GM12865 (cell line): ENCODE measurements at regions not wholly inside any gene's neighbourhood (a gene's known extent, or its start where the extent isn't known, plus 50 kb on each side); places are given as distances from the start of the nearest gene placed in this dataset.

Source experiments
- DNase-seq: peaks from one replicate; pipeline ENCODE4 v3.0.0; 2010; ENCODE audit warnings: low read depth
- H3K4me3 ChIP-seq: 2 replicates; pipeline ENCODE4 v1.5.1; 2011; ENCODE audit warnings: mild to moderate bottlenecking, low read depth, low read length, control low read depth
- TF ChIP-seq, protein P1 (sequence below): IDR thresholded peaks from 2 replicates; pipeline ENCODE4 v1.5.1; 2011; ENCODE audit warnings: low read length, control low read depth, low read depth, inconsistent platforms; ENCODE audit not compliant: insufficient read depth; ENCODE audit errors: missing control alignments

DNA sequence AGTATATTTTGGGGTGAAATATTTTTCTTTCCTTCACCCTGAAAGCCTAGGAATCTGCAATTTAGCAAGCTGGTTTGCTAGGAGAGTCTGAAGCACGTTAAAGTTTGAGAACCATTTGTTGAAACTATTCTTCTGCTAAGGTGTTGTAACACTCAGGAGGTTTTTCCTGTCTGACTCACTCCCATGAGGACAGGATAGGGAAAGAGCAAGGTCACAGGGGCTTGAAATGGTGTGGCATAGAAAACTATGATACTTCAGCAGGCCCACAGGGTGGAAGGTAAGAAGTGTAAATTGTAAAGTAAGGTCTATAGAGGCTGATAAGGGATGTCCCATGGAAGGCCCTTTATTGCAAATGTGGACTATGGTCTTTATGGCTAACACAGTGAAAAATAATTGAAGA, 177.7 kb upstream of the ZC3H15 start:
- DNase-seq: no peak
- TF ChIP-seq, protein P1, sequence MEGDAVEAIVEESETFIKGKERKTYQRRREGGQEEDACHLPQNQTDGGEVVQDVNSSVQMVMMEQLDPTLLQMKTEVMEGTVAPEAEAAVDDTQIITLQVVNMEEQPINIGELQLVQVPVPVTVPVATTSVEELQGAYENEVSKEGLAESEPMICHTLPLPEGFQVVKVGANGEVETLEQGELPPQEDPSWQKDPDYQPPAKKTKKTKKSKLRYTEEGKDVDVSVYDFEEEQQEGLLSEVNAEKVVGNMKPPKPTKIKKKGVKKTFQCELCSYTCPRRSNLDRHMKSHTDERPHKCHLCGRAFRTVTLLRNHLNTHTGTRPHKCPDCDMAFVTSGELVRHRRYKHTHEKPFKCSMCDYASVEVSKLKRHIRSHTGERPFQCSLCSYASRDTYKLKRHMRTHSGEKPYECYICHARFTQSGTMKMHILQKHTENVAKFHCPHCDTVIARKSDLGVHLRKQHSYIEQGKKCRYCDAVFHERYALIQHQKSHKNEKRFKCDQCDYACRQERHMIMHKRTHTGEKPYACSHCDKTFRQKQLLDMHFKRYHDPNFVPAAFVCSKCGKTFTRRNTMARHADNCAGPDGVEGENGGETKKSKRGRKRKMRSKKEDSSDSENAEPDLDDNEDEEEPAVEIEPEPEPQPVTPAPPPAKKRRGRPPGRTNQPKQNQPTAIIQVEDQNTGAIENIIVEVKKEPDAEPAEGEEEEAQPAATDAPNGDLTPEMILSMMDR: no peak
- H3K4me3 ChIP-seq: no peak overlapping the region

GRCh38 chr2:186309901-186310300, 176.2 kb upstream of the ZC3H15 start:
- no peak for DNase-seq
- no peak overlapping the region for H3K4me3 ChIP-seq
- TF ChIP-seq, protein P1: no peak

- TF ChIP-seq, protein P1: no peak
- no peak for DNase-seq
- H3K4me3 ChIP-seq: no peak overlapping the region
Observed at GRCh38 chr2:186319105-186319504, 167.0 kb upstream of the ZC3H15 start.

GRCh38 chr2:186325827-186326535, 160.1 kb upstream of the ZC3H15 start:
- H3K4me3 ChIP-seq: no peak overlapping the region
- TF ChIP-seq, protein P1: no peak
- no peak for DNase-seq

DNA sequence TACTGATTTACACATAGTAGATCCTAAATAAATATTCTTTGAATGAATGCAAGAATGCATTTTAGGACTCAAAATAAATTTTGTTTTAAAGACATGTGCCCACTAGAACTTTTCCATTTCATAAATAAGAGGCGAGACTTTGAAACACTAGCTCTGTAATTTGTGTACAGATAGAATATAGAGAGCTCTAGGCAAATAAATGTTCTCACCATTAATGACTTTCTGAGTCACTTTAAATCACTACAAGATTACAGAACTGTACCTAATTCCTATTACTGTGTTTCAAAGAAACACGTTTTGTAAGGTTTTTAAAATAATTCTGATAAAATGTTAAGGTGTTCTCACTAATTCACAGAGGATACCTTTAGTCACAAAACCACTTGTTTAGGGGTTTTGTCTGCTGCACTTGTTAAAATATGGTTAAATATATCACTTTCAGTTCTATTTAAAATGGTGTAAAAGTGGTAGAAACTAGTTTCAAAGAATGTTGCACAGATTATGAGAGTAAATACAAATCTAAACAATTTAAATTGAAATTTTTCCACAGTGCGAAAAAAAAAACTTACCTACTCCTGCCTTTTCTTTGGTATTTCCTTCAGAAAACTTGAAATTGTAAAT, 158.7 kb upstream of the ZC3H15 start:
- TF ChIP-seq, protein P1: no peak
- DNase-seq: peak; percentile 17
- H3K4me3 ChIP-seq: no peak overlapping the region

GRCh38 chr2:186328838-186329237, 157.2 kb upstream of the ZC3H15 start:
- TF ChIP-seq, protein P1: no peak

DNA sequence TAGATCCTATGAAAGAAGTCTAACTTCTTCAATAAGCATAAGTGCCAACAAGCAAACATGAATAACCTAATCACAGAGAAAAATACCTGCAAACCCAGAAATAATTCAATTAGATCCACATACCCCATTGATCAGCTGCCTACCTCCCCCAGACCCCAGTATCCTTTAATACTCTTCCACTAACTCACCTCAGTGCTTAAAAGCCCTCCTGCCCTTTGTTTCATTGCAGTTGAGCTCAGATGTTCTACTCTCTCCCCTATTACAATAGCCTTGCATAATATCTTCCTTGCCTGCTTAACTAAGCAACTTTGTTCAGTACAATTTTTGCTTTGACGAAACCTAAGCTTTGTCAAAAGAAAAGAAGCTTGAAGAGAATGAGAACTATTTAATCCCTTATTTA, 156.0 kb upstream of the ZC3H15 start:
- no peak overlapping the region for H3K4me3 ChIP-seq
- no peak for DNase-seq
- TF ChIP-seq, protein P1: no peak

More at GRCh38 chr2:186328838-186329237, 157.2 kb upstream of the ZC3H15 start:
- no peak for DNase-seq
- no peak overlapping the region for H3K4me3 ChIP-seq
